ENCODE measurements at regions not wholly inside any gene's neighbourhood (a gene's known extent, or its start where the extent isn't known, plus 50 kb on each side); places are given as distances from the start of the nearest gene placed in this dataset.

DNA sequence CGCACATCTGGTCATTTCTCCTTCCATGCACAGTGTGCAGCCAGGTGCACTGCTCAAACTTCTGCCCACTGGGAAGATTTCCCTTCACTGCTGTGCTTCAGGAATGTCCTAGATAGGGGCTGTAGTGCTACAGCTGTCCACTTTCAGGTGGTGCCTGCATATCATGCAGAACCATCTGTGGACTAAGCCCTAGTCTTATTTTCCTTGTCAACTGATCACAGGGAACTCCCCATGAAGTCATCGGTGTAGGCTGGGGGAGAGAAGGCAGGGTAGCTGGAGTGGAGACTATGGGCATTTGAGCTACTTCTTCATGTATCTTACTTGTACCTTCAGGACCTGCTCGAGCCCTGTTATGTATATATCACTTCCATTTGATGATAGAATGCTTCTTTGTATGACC is 150.9 kb upstream of the PLCXD3 start:
- TF ChIP-seq SIN3A (IDR thresholded peaks at IDR 0.05; ENCODE audit: borderline replicate concordance, insufficient read depth, low read depth, low read length): no peak
- TF ChIP-seq, protein P1, sequence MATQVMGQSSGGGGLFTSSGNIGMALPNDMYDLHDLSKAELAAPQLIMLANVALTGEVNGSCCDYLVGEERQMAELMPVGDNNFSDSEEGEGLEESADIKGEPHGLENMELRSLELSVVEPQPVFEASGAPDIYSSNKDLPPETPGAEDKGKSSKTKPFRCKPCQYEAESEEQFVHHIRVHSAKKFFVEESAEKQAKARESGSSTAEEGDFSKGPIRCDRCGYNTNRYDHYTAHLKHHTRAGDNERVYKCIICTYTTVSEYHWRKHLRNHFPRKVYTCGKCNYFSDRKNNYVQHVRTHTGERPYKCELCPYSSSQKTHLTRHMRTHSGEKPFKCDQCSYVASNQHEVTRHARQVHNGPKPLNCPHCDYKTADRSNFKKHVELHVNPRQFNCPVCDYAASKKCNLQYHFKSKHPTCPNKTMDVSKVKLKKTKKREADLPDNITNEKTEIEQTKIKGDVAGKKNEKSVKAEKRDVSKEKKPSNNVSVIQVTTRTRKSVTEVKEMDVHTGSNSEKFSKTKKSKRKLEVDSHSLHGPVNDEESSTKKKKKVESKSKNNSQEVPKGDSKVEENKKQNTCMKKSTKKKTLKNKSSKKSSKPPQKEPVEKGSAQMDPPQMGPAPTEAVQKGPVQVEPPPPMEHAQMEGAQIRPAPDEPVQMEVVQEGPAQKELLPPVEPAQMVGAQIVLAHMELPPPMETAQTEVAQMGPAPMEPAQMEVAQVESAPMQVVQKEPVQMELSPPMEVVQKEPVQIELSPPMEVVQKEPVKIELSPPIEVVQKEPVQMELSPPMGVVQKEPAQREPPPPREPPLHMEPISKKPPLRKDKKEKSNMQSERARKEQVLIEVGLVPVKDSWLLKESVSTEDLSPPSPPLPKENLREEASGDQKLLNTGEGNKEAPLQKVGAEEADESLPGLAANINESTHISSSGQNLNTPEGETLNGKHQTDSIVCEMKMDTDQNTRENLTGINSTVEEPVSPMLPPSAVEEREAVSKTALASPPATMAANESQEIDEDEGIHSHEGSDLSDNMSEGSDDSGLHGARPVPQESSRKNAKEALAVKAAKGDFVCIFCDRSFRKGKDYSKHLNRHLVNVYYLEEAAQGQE (IDR thresholded peaks at IDR 0.05; ENCODE audit: insufficient read depth in 1 of 2, low read depth in 2 of 2, low read length in 1 of 2): no peak
- TF ChIP-seq TCF7L2 (IDR thresholded peaks at IDR 0.05; ENCODE audit: low read depth, low read length): no peak
- TF ChIP-seq, protein P2, sequence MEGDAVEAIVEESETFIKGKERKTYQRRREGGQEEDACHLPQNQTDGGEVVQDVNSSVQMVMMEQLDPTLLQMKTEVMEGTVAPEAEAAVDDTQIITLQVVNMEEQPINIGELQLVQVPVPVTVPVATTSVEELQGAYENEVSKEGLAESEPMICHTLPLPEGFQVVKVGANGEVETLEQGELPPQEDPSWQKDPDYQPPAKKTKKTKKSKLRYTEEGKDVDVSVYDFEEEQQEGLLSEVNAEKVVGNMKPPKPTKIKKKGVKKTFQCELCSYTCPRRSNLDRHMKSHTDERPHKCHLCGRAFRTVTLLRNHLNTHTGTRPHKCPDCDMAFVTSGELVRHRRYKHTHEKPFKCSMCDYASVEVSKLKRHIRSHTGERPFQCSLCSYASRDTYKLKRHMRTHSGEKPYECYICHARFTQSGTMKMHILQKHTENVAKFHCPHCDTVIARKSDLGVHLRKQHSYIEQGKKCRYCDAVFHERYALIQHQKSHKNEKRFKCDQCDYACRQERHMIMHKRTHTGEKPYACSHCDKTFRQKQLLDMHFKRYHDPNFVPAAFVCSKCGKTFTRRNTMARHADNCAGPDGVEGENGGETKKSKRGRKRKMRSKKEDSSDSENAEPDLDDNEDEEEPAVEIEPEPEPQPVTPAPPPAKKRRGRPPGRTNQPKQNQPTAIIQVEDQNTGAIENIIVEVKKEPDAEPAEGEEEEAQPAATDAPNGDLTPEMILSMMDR (IDR thresholded peaks at IDR 0.05): no peak
- TF ChIP-seq POLR2AphosphoS5 (IDR thresholded peaks at IDR 0.05; ENCODE audit: low read depth, low read length): no peak
- ChIA-PET CTCF (no interaction called here), POLR2A (no interaction called here)
- Histone ChIP-seq H3K36me3 (ENCODE audit: control insufficient read depth, insufficient read depth, low read length) (no peaks in the 10 kb centered on the region), H3K9me3 (ENCODE audit: control insufficient read depth, insufficient read depth, low read depth, low read length) (no peaks in the 10 kb centered on the region), H3K27me3 (ENCODE audit: control insufficient read depth, insufficient read depth, low read length) (no peaks in the 10 kb centered on the region), H3K4me3 (ENCODE audit: low read depth in 2 of 2, low read length in 2 of 2) (no peak overlapping the region), H3K4me1 (ENCODE audit: control insufficient read depth, insufficient read depth, low read length) (no peaks in the 10 kb centered on the region), H3K27ac (ENCODE audit: low read length) (no peak overlapping the region)
- ATAC-seq (no peak), DNase-seq (ENCODE audit: low read depth, low spot score) (no peak)
- in situ Hi-C loops (cut with HindIII; ENCODE audit: low pct_unique_long_range_greater_than_20kb, low sequenced_read_pairs): no loop called here
- intact Hi-C loops (cut with micrococcal nuclease; ENCODE audit: unreplicated experiment): no loop called here
- no TSS peak for BruUV-seq (replicated peaks)

DNA sequence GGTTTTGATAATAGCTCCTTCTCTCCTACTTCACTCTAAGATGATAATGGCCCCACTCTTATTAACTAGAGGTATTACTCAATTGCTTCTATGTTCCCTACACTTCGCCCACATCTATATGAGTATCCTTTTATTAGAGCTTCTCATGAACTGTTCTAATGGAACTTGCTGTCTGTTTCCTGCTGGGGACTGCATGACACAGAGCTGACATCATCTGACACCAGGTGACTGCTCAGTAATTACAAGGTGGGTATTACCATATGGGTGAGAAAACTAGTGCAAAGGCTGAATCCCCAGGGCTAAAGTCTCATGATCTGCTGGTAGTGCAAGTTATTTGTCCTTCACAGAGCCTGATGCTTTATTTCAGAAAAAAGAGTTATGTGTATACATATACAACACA is 146.2 kb upstream of the PLCXD3 start:
- Histone ChIP-seq H3K4me3 (ENCODE audit: low read depth in 2 of 2, low read length in 2 of 2) (no peak overlapping the region), H3K9me3 (ENCODE audit: control insufficient read depth, insufficient read depth, low read depth, low read length) (no peaks in the 10 kb centered on the region), H3K27ac (ENCODE audit: low read length) (no peak overlapping the region), H3K36me3 (ENCODE audit: control insufficient read depth, insufficient read depth, low read length) (no peaks in the 10 kb centered on the region), H3K27me3 (ENCODE audit: control insufficient read depth, insufficient read depth, low read length) (no peaks in the 10 kb centered on the region), H3K4me1 (ENCODE audit: control insufficient read depth, insufficient read depth, low read length) (no peaks in the 10 kb centered on the region)
- CTCF ChIA-PET: no interaction called here
- DNase-seq (ENCODE audit: low read depth, low spot score) (no peak), ATAC-seq (no peak)
- POLR2A ChIA-PET: no interaction called here
- intact Hi-C loops (cut with micrococcal nuclease; ENCODE audit: unreplicated experiment) (no loop called here), in situ Hi-C loops (cut with HindIII; ENCODE audit: low pct_unique_long_range_greater_than_20kb, low sequenced_read_pairs) (no loop called here)
- BruUV-seq (replicated peaks): no TSS peak
- TF ChIP-seq POLR2AphosphoS5 (IDR thresholded peaks at IDR 0.05; ENCODE audit: low read depth, low read length) (no peak), TCF7L2 (IDR thresholded peaks at IDR 0.05; ENCODE audit: low read depth, low read length) (no peak)
- TF ChIP-seq, protein P1 (IDR thresholded peaks at IDR 0.05; ENCODE audit: insufficient read depth in 1 of 2, low read depth in 2 of 2, low read length in 1 of 2): no peak
- TF ChIP-seq, protein P2 (IDR thresholded peaks at IDR 0.05): no peak
